Choroid plexus epithelial cell (primary cell): ENCODE measurements at regions not wholly inside any gene's neighbourhood (a gene's known extent, or its start where the extent isn't known, plus 50 kb on each side); places are given as distances from the start of the nearest gene placed in this dataset.
A peak's percentile ranks its signal among the peaks of the same experiment; 100 is the strongest.
"Not testable (repeated sequence)": the region's sequence is repeated elsewhere in the genome, so short reads cannot be mapped to it uniquely, and the experiment has no call there.

ENCODE experiments used
- DNase-seq: peaks from one replicate; pipeline ENCODE4 v3.0.0-alpha.2; 2010; ENCODE audit warnings: low read depth
- H3K4me3 ChIP-seq: 2 replicates; pipeline ENCODE4 v1.5.1; 2011; ENCODE audit warnings: low read depth, mild to moderate bottlenecking, control low read depth, low read length, moderate library complexity
- CTCF ChIP-seq: conservative IDR thresholded peaks from 2 replicates; pipeline ENCODE4 v1.5.1; 2011; ENCODE audit warnings: low read depth, mild to moderate bottlenecking, control low read depth, inconsistent platforms, low read length, moderate library complexity

GRCh38 chr14:106690333-106690891 is 1164.0 kb downstream of the TMEM121 start:
- no peak overlapping the region for H3K4me3 ChIP-seq
- TF ChIP-seq CTCF, result no peak
- no peak for DNase-seq

GRCh38 chr14:106691601-106692291 is 1165.4 kb downstream of the TMEM121 start:
- peak; percentile 12 for TF ChIP-seq CTCF
- DNase-seq, result no peak
- H3K4me3 ChIP-seq, result no peak overlapping the region

- DNase-seq, result no peak
- TF ChIP-seq CTCF, result no peak
- H3K4me3 ChIP-seq, result no peak overlapping the region
Observed at GRCh38 chr14:106694638-106695393, 1168.4 kb downstream of the TMEM121 start.

- H3K4me3 ChIP-seq, DNase-seq: not testable (repeated sequence)
Observed at GRCh38 chr14:106698620-106699267, 1172.4 kb downstream of the TMEM121 start.

- DNase-seq, H3K4me3 ChIP-seq: not testable (repeated sequence)
Observed at GRCh38 chr14:106703651-106704050, 1177.3 kb downstream of the TMEM121 start.

GRCh38 chr14:106706488-106706887 is 1180.1 kb downstream of the TMEM121 start:
- not testable (repeated sequence) for DNase-seq

GRCh38 chr14:106710187-106710586 is 1183.8 kb downstream of the TMEM121 start:
- H3K4me3 ChIP-seq, DNase-seq: not testable (repeated sequence)

More at GRCh38 chr14:106706488-106706887, 1180.1 kb downstream of the TMEM121 start:
- not testable (repeated sequence) for H3K4me3 ChIP-seq

GRCh38 chr14:106712513-106712912 is 1186.1 kb downstream of the TMEM121 start:
- not testable (repeated sequence) for DNase-seq, H3K4me3 ChIP-seq

GRCh38 chr14:106714446-106715428 is 1188.4 kb downstream of the TMEM121 start:
- not testable (repeated sequence) for H3K4me3 ChIP-seq, DNase-seq

GRCh38 chr14:106717544-106717943 is 1191.2 kb downstream of the TMEM121 start:
- DNase-seq, H3K4me3 ChIP-seq: not testable (repeated sequence)

GRCh38 chr14:106719880-106720279 is 1193.5 kb downstream of the TMEM121 start:
- not testable (repeated sequence) for DNase-seq, H3K4me3 ChIP-seq

GRCh38 chr14:106721926-106722325 is 1195.5 kb downstream of the TMEM121 start:
- H3K4me3 ChIP-seq, DNase-seq: not testable (repeated sequence)

- DNase-seq, result not testable (repeated sequence)
Observed at GRCh38 chr14:106722813-106723687, 1196.7 kb downstream of the TMEM121 start.

More at GRCh38 chr14:106722813-106723687, 1196.7 kb downstream of the TMEM121 start:
- not testable (repeated sequence) for H3K4me3 ChIP-seq
